ENCODE measurements at regions not wholly inside any gene's neighbourhood (a gene's known extent, or its start where the extent isn't known, plus 50 kb on each side); places are given as distances from the start of the nearest gene placed in this dataset.
A peak's percentile ranks its signal among the peaks of the same experiment; 100 is the strongest.

GRCh38 chr3:181879926-181880325, 168.2 kb downstream of the SOX2 start:
- H3K4me3 ChIP-seq (ENCODE audit: low read depth, low read length, poor library complexity, severe bottlenecking): no peak overlapping the region
- no peaks in the 10 kb centered on the region for H3K9me3 ChIP-seq (ENCODE audit: low read length)
- H3K4me1 ChIP-seq (ENCODE audit: insufficient read depth, low read length, severe bottlenecking): peaks cover 34% of the 10 kb centered on the region
- H3K9me2 ChIP-seq (ENCODE audit: low read depth, low read length): no peaks in the 10 kb centered on the region
- 0 out of 2 replicates have a peak, but pooled peaks cover 5% of the 10 kb centered on the region for H3F3A ChIP-seq (ENCODE audit: insufficient read depth, low read length)
- no peaks in the 10 kb centered on the region for H3K27me3 ChIP-seq (ENCODE audit: insufficient read depth, low read length)
- no peak for TF ChIP-seq CTCF (IDR thresholded peaks at IDR 0.05; ENCODE audit: low read length)
- no peak for TF ChIP-seq EZH2 (IDR thresholded peaks at IDR 0.05; ENCODE audit: borderline replicate concordance, low read length)
- H3K27ac ChIP-seq (ENCODE audit: low read depth, low read length, poor library complexity, severe bottlenecking): peak overlapping the region; percentile 48
- H3K9ac ChIP-seq (ENCODE audit: low read length): no peak overlapping the region
- H3K36me3 ChIP-seq (ENCODE audit: insufficient read depth, low read length): no peaks in the 10 kb centered on the region
- H3K79me2 ChIP-seq (ENCODE audit: insufficient read depth, low read length): no peaks in the 10 kb centered on the region
- no peaks in the 10 kb centered on the region for H4K20me1 ChIP-seq (ENCODE audit: insufficient read depth, low read length)
- H3K4me2 ChIP-seq (ENCODE audit: low read length): no peak overlapping the region
- H2AFZ ChIP-seq (ENCODE audit: low read length): no peak overlapping the region

- Histone ChIP-seq H3K4me3 (ENCODE audit: low read depth, low read length, poor library complexity, severe bottlenecking) (no peak overlapping the region), H3K79me2 (ENCODE audit: insufficient read depth, low read length) (no peaks in the 10 kb centered on the region), H3K36me3 (ENCODE audit: insufficient read depth, low read length) (no peaks in the 10 kb centered on the region), H3K4me2 (ENCODE audit: low read length) (no peak overlapping the region), H3F3A (ENCODE audit: insufficient read depth, low read length) (0 out of 2 replicates have a peak, but pooled peaks cover 5% of the 10 kb centered on the region), H2AFZ (ENCODE audit: low read length) (no peak overlapping the region), H3K9me2 (ENCODE audit: low read depth, low read length) (no peaks in the 10 kb centered on the region), H3K4me1 (ENCODE audit: insufficient read depth, low read length, severe bottlenecking) (peaks cover 37% of the 10 kb centered on the region), H3K27me3 (ENCODE audit: insufficient read depth, low read length) (no peaks in the 10 kb centered on the region), H3K9me3 (ENCODE audit: low read length) (no peaks in the 10 kb centered on the region), H3K27ac (ENCODE audit: low read depth, low read length, poor library complexity, severe bottlenecking) (peak overlapping the region; percentile 48), H3K9ac (ENCODE audit: low read length) (no peak overlapping the region), H4K20me1 (ENCODE audit: insufficient read depth, low read length) (no peaks in the 10 kb centered on the region)
- TF ChIP-seq EZH2 (IDR thresholded peaks at IDR 0.05; ENCODE audit: borderline replicate concordance, low read length): no peak
- TF ChIP-seq CTCF (IDR thresholded peaks at IDR 0.05; ENCODE audit: low read length): no peak
Observed at GRCh38 chr3:181880331-181880730, 168.6 kb downstream of the SOX2 start.

DNA sequence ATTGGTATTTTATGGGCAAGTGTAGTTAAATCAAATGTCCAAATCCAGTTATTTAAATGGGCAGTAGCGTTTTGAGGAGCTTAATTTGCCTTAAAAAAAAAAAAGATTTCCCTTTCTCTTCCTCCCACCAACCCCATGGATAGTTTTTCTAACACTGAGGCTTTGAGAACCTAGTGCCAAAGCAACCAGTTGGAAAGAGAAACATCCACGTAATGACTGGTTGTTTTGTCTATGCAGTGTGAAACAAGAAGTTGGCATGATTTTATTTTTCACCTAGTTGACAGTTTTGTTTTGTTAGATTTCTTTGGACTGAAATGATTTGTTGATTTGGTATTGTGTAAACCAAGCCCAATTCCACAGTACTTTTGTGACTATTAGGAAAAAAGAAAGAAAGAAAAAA, 170.0 kb downstream of the SOX2 start:
- peaks cover 40% of the 10 kb centered on the region for H3K4me1 ChIP-seq (ENCODE audit: insufficient read depth, low read length, severe bottlenecking)
- no peaks in the 10 kb centered on the region for H3K36me3 ChIP-seq (ENCODE audit: insufficient read depth, low read length)
- H4K20me1 ChIP-seq (ENCODE audit: insufficient read depth, low read length): no peaks in the 10 kb centered on the region
- TF ChIP-seq EZH2 (IDR thresholded peaks at IDR 0.05; ENCODE audit: borderline replicate concordance, low read length): no peak
- no peak for TF ChIP-seq CTCF (IDR thresholded peaks at IDR 0.05; ENCODE audit: low read length)
- no peak overlapping the region for H3K4me3 ChIP-seq (ENCODE audit: low read depth, low read length, poor library complexity, severe bottlenecking)
- no peak overlapping the region for H3K9ac ChIP-seq (ENCODE audit: low read length)
- 0 out of 2 replicates have a peak, but pooled peaks cover 5% of the 10 kb centered on the region for H3F3A ChIP-seq (ENCODE audit: insufficient read depth, low read length)
- H3K27ac ChIP-seq (ENCODE audit: low read depth, low read length, poor library complexity, severe bottlenecking): peak overlapping the region; percentile 24
- no peak overlapping the region; the same call in 1 of the 2 replicates for H2AFZ ChIP-seq (ENCODE audit: low read length)
- H3K79me2 ChIP-seq (ENCODE audit: insufficient read depth, low read length): no peaks in the 10 kb centered on the region
- no peak overlapping the region for H3K4me2 ChIP-seq (ENCODE audit: low read length)
- no peaks in the 10 kb centered on the region for H3K9me2 ChIP-seq (ENCODE audit: low read depth, low read length)
- H3K9me3 ChIP-seq (ENCODE audit: low read length): no peaks in the 10 kb centered on the region
- no peaks in the 10 kb centered on the region for H3K27me3 ChIP-seq (ENCODE audit: insufficient read depth, low read length)

Measured in OCI-LY1 (cell line).